WTC11 (cell line): ENCODE measurements at regions not wholly inside any gene's neighbourhood (a gene's known extent, or its start where the extent isn't known, plus 50 kb on each side); places are given as distances from the start of the nearest gene placed in this dataset.

Experiments used
- ATAC-seq: fragments of 200-7000 bp; cut with Tn5 transposase; 2 replicates; pipeline ENCODE4 v1.10.0; 2021; ENCODE audit warnings: mild to moderate bottlenecking, moderate library complexity
- CTCF ChIA-PET: fragments of 300-600 bp; sonication (Branson Sonifier 250); formaldehyde crosslinking; loops from one replicate; lab custom pipeline; 2021; ENCODE audit warnings: antibody characterized with exemption; lab: Charles Lee
- POLR2A ChIA-PET: fragments of 350-600 bp; sonication (Branson Sonifier 250); formaldehyde crosslinking; loops from one replicate; lab custom pipeline; 2021; ENCODE audit warnings: antibody characterized with exemption; lab: Charles Lee
- DNase-seq: peaks from one replicate; pipeline ENCODE4 v3.0.0; 2021; ENCODE audit warnings: low spot score
- H3K27ac Mint-ChIP-seq: 2 replicates; pipeline ENCODE4 v1.8.0; 2021; ENCODE audit warnings: mixed read lengths
- H3K27me3 Mint-ChIP-seq: 2 replicates; pipeline ENCODE4 v1.8.0; 2021; ENCODE audit warnings: low read depth, mild to moderate bottlenecking, moderate library complexity, mixed read lengths
- H3K36me3 Mint-ChIP-seq: 2 replicates; pipeline ENCODE4 v1.8.0; 2021; ENCODE audit warnings: mixed read lengths
- H3K4me1 Mint-ChIP-seq: 2 replicates; pipeline ENCODE4 v1.8.0; 2022; ENCODE audit warnings: mixed read lengths
- H3K4me3 Mint-ChIP-seq: 2 replicates; pipeline ENCODE4 v1.8.0; 2021; ENCODE audit warnings: mild to moderate bottlenecking, moderate library complexity, mixed read lengths
- H3K9me3 Mint-ChIP-seq: 2 replicates; pipeline ENCODE4 v1.8.0; 2021; ENCODE audit warnings: mixed read lengths
- AFF4 ChIP-seq: sonication (generic); formaldehyde crosslinking; IDR thresholded peaks from 2 replicates; pipeline ENCODE4 v1.8.1; 2023; ENCODE audit warnings: mild to moderate bottlenecking, missing genetic modification reagents, borderline replicate concordance
- CBFB ChIP-seq: sonication (generic); formaldehyde crosslinking; IDR thresholded peaks from 2 replicates; pipeline ENCODE4 v1.8.1; 2022; ENCODE audit warnings: mild to moderate bottlenecking, low read depth, missing genetic modification reagents
- CREB1 ChIP-seq: sonication (generic); formaldehyde crosslinking; IDR thresholded peaks from 2 replicates; pipeline ENCODE4 v1.8.0; 2023; ENCODE audit warnings: mild to moderate bottlenecking, missing genetic modification reagents
- ETV6 ChIP-seq: sonication (generic); formaldehyde crosslinking; IDR thresholded peaks from 2 replicates; pipeline ENCODE4 v1.8.1; 2022; ENCODE audit warnings: mild to moderate bottlenecking, missing genetic modification reagents
- GRHL2 ChIP-seq: fragments of 250-450 bp; sonication (Bioruptor Pico); IDR thresholded peaks from 2 replicates; pipeline ENCODE4 v1.8.0; 2022; ENCODE audit warnings: mild to moderate bottlenecking, moderate library complexity; ENCODE audit not compliant: insufficient replicate concordance, severe bottlenecking
- HMGXB4 ChIP-seq: sonication (generic); formaldehyde crosslinking; IDR thresholded peaks from 2 replicates; pipeline ENCODE4 v1.8.1; 2023; ENCODE audit warnings: mild to moderate bottlenecking, moderate library complexity, missing genetic modification reagents
- JAZF1 ChIP-seq: fragments of 250-450 bp; sonication (Bioruptor Pico); IDR thresholded peaks from 2 replicates; pipeline ENCODE4 v1.9.0; 2021; ENCODE audit warnings: moderate library complexity, mild to moderate bottlenecking, inconsistent platforms
- NFATC4 ChIP-seq: fragments of 250-450 bp; sonication (Bioruptor Pico); IDR thresholded peaks from 2 replicates; pipeline ENCODE4 v1.9.0; 2021; ENCODE audit warnings: mild to moderate bottlenecking
- NFYB ChIP-seq: sonication (generic); formaldehyde crosslinking; conservative IDR thresholded peaks from 2 replicates; pipeline ENCODE4 v1.8.0; 2022; ENCODE audit warnings: low read depth, missing genetic modification reagents
- TEAD4 ChIP-seq: sonication (generic); formaldehyde crosslinking; IDR thresholded peaks from 2 replicates; pipeline ENCODE4 v1.8.0; 2022; ENCODE audit warnings: mild to moderate bottlenecking, missing genetic modification reagents
- ZNF232 ChIP-seq: sonication (generic); formaldehyde crosslinking; IDR thresholded peaks from 2 replicates; pipeline ENCODE4 v1.8.0; 2022; ENCODE audit warnings: mild to moderate bottlenecking, missing genetic modification reagents
- ZNF425 ChIP-seq: fragments of 250-450 bp; sonication (Bioruptor Pico); conservative IDR thresholded peaks from 2 replicates; pipeline ENCODE4 v1.9.0; 2021; ENCODE audit warnings: mild to moderate bottlenecking
- TF ChIP-seq, protein P1 (sequence below): sonication (generic); formaldehyde crosslinking; conservative IDR thresholded peaks from 2 replicates; pipeline ENCODE4 v1.8.1; 2023; ENCODE audit warnings: mild to moderate bottlenecking, low read depth, missing genetic modification reagents, moderate library complexity
- TF ChIP-seq, protein P2 (sequence below): fragments of 200-600 bp; IDR thresholded peaks from 2 replicates; pipeline ENCODE4 v1.8.0; 2022; ENCODE audit warnings: antibody characterized with exemption
- TF ChIP-seq, protein P3 (sequence below): sonication (generic); formaldehyde crosslinking; IDR thresholded peaks from 2 replicates; pipeline ENCODE4 v1.8.0; 2023; ENCODE audit warnings: missing genetic modification reagents, mild to moderate bottlenecking, borderline replicate concordance
- TF ChIP-seq, protein P4 (sequence below): fragments of 250-450 bp; sonication (Bioruptor Pico); IDR thresholded peaks from 2 replicates; pipeline ENCODE4 v1.9.0; 2021; ENCODE audit warnings: mild to moderate bottlenecking
- TF ChIP-seq, protein P5 (sequence below): fragments of 250-450 bp; sonication (Bioruptor Pico); IDR thresholded peaks from 2 replicates; pipeline ENCODE4 v1.9.0; 2021; ENCODE audit warnings: mild to moderate bottlenecking

GRCh38 chr3:106685745-106686144, 691.5 kb upstream of the CCDC54 start:
- DNase-seq: no peak
- no peak overlapping the region for H3K27ac Mint-ChIP-seq
- CTCF ChIA-PET: interaction anchor here (0.6 kb wide), 1 partner anchor 379 kb away, joined by 3 read pairs; no protein-coding TSS in a partner anchor
- TF ChIP-seq GRHL2 (CRISPR knock-in tag): no peak
- TF ChIP-seq CBFB (CRISPR knock-in tag): no peak
- TF ChIP-seq NFATC4 (CRISPR knock-in tag): no peak
- TF ChIP-seq CREB1 (CRISPR knock-in tag): no peak
- TF ChIP-seq, protein P1, sequence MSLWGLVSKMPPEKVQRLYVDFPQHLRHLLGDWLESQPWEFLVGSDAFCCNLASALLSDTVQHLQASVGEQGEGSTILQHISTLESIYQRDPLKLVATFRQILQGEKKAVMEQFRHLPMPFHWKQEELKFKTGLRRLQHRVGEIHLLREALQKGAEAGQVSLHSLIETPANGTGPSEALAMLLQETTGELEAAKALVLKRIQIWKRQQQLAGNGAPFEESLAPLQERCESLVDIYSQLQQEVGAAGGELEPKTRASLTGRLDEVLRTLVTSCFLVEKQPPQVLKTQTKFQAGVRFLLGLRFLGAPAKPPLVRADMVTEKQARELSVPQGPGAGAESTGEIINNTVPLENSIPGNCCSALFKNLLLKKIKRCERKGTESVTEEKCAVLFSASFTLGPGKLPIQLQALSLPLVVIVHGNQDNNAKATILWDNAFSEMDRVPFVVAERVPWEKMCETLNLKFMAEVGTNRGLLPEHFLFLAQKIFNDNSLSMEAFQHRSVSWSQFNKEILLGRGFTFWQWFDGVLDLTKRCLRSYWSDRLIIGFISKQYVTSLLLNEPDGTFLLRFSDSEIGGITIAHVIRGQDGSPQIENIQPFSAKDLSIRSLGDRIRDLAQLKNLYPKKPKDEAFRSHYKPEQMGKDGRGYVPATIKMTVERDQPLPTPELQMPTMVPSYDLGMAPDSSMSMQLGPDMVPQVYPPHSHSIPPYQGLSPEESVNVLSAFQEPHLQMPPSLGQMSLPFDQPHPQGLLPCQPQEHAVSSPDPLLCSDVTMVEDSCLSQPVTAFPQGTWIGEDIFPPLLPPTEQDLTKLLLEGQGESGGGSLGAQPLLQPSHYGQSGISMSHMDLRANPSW (CRISPR knock-in tag): no peak
- TF ChIP-seq, protein P2, sequence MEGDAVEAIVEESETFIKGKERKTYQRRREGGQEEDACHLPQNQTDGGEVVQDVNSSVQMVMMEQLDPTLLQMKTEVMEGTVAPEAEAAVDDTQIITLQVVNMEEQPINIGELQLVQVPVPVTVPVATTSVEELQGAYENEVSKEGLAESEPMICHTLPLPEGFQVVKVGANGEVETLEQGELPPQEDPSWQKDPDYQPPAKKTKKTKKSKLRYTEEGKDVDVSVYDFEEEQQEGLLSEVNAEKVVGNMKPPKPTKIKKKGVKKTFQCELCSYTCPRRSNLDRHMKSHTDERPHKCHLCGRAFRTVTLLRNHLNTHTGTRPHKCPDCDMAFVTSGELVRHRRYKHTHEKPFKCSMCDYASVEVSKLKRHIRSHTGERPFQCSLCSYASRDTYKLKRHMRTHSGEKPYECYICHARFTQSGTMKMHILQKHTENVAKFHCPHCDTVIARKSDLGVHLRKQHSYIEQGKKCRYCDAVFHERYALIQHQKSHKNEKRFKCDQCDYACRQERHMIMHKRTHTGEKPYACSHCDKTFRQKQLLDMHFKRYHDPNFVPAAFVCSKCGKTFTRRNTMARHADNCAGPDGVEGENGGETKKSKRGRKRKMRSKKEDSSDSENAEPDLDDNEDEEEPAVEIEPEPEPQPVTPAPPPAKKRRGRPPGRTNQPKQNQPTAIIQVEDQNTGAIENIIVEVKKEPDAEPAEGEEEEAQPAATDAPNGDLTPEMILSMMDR: no peak
- TF ChIP-seq NFYB (CRISPR knock-in tag): no peak
- TF ChIP-seq HMGXB4 (CRISPR knock-in tag): no peak
- TF ChIP-seq, protein P3, sequence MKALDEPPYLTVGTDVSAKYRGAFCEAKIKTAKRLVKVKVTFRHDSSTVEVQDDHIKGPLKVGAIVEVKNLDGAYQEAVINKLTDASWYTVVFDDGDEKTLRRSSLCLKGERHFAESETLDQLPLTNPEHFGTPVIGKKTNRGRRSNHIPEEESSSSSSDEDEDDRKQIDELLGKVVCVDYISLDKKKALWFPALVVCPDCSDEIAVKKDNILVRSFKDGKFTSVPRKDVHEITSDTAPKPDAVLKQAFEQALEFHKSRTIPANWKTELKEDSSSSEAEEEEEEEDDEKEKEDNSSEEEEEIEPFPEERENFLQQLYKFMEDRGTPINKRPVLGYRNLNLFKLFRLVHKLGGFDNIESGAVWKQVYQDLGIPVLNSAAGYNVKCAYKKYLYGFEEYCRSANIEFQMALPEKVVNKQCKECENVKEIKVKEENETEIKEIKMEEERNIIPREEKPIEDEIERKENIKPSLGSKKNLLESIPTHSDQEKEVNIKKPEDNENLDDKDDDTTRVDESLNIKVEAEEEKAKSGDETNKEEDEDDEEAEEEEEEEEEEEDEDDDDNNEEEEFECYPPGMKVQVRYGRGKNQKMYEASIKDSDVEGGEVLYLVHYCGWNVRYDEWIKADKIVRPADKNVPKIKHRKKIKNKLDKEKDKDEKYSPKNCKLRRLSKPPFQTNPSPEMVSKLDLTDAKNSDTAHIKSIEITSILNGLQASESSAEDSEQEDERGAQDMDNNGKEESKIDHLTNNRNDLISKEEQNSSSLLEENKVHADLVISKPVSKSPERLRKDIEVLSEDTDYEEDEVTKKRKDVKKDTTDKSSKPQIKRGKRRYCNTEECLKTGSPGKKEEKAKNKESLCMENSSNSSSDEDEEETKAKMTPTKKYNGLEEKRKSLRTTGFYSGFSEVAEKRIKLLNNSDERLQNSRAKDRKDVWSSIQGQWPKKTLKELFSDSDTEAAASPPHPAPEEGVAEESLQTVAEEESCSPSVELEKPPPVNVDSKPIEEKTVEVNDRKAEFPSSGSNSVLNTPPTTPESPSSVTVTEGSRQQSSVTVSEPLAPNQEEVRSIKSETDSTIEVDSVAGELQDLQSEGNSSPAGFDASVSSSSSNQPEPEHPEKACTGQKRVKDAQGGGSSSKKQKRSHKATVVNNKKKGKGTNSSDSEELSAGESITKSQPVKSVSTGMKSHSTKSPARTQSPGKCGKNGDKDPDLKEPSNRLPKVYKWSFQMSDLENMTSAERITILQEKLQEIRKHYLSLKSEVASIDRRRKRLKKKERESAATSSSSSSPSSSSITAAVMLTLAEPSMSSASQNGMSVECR (CRISPR knock-in tag): no peak
- TF ChIP-seq JAZF1 (CRISPR knock-in tag): no peak
- TF ChIP-seq ZNF425 (CRISPR knock-in tag): no peak
- TF ChIP-seq ZNF232 (CRISPR knock-in tag): no peak
- TF ChIP-seq, protein P4, sequence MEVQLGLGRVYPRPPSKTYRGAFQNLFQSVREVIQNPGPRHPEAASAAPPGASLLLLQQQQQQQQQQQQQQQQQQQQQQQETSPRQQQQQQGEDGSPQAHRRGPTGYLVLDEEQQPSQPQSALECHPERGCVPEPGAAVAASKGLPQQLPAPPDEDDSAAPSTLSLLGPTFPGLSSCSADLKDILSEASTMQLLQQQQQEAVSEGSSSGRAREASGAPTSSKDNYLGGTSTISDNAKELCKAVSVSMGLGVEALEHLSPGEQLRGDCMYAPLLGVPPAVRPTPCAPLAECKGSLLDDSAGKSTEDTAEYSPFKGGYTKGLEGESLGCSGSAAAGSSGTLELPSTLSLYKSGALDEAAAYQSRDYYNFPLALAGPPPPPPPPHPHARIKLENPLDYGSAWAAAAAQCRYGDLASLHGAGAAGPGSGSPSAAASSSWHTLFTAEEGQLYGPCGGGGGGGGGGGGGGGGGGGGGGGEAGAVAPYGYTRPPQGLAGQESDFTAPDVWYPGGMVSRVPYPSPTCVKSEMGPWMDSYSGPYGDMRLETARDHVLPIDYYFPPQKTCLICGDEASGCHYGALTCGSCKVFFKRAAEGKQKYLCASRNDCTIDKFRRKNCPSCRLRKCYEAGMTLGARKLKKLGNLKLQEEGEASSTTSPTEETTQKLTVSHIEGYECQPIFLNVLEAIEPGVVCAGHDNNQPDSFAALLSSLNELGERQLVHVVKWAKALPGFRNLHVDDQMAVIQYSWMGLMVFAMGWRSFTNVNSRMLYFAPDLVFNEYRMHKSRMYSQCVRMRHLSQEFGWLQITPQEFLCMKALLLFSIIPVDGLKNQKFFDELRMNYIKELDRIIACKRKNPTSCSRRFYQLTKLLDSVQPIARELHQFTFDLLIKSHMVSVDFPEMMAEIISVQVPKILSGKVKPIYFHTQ (CRISPR knock-in tag): no peak
- no peak for TF ChIP-seq ETV6 (CRISPR knock-in tag)
- TF ChIP-seq, protein P5, sequence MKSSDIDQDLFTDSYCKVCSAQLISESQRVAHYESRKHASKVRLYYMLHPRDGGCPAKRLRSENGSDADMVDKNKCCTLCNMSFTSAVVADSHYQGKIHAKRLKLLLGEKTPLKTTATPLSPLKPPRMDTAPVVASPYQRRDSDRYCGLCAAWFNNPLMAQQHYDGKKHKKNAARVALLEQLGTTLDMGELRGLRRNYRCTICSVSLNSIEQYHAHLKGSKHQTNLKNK (CRISPR knock-in tag): no peak
- TF ChIP-seq TEAD4 (CRISPR knock-in tag): no peak
- TF ChIP-seq AFF4 (CRISPR knock-in tag): no peak

More at GRCh38 chr3:106685745-106686144, 691.5 kb upstream of the CCDC54 start:
- Mint-ChIP-seq H3K36me3 (no peaks in the 10 kb centered on the region), H3K4me1 (0 out of 2 replicates have a peak, but pooled peaks cover 3% of the 10 kb centered on the region), H3K9me3 (no peaks in the 10 kb centered on the region), H3K4me3 (no peak overlapping the region), H3K27me3 (no peaks in the 10 kb centered on the region)
- ATAC-seq: no peak
- POLR2A ChIA-PET: no interaction called here
